MCF 10A (cell line): ENCODE measurements at regions not wholly inside any gene's neighbourhood (a gene's known extent, or its start where the extent isn't known, plus 50 kb on each side); places are given as distances from the start of the nearest gene placed in this dataset.

ENCODE experiments used
- BruUV-seq: library from RNA; stranded (reverse); fragments of 400-500 nt; replicated peaks from 2 replicates; lab custom pipeline; 2021; lab: Mats Ljungman, UMichigan
- CTCF ChIA-PET: fragments of 300-600 bp; sonication (Branson Sonifier 250); formaldehyde crosslinking; extraction: SDS; loops from one replicate; lab custom pipeline; 2021; ENCODE audit warnings: antibody characterized with exemption, inconsistent platforms; lab: Yijun Ruan, JAX
- POLR2A ChIA-PET: fragments of 300-600, 350-650 bp; sonication (Branson Sonifier 250); formaldehyde crosslinking; extraction: SDS; loops from one replicate; lab custom pipeline; 2020; ENCODE audit warnings: antibody characterized with exemption, inconsistent platforms; lab: Yijun Ruan, JAX
- DNase-seq: peaks from one replicate; pipeline ENCODE4 v3.0.0-alpha.2; 2018; ENCODE audit not compliant: unreplicated experiment
- H3K27ac Mint-ChIP-seq: one replicate; pipeline ENCODE4 v1.8.0; 2022; ENCODE audit warnings: mild to moderate bottlenecking, low read depth, mixed read lengths; ENCODE audit not compliant: unreplicated experiment
- H3K27me3 Mint-ChIP-seq: one replicate; pipeline ENCODE4 v1.8.0; 2022; ENCODE audit warnings: mixed read lengths; ENCODE audit not compliant: insufficient read depth, unreplicated experiment
- H3K36me3 Mint-ChIP-seq: one replicate; pipeline ENCODE4 v1.8.0; 2022; ENCODE audit warnings: mild to moderate bottlenecking, moderate library complexity, mixed read lengths; ENCODE audit not compliant: insufficient read depth, unreplicated experiment
- H3K4me1 Mint-ChIP-seq: one replicate; pipeline ENCODE4 v1.8.0; 2022; ENCODE audit warnings: mixed read lengths; ENCODE audit not compliant: insufficient read depth, unreplicated experiment
- H3K4me3 Mint-ChIP-seq: one replicate; pipeline ENCODE4 v1.8.0; 2022; ENCODE audit warnings: mild to moderate bottlenecking, moderate library complexity, mixed read lengths; ENCODE audit not compliant: unreplicated experiment
- H3K9me3 Mint-ChIP-seq: one replicate; pipeline ENCODE4 v1.8.0; 2022; ENCODE audit warnings: mixed read lengths; ENCODE audit not compliant: unreplicated experiment
- intact Hi-C: fragments of 100-400 bp; cut with micrococcal nuclease; formaldehyde crosslinking; loops from 2 replicates; pipeline ENCODE4 v1.14.1; 2022
- TF ChIP-seq, protein P1 (sequence below): fragments of 200-600 bp; IDR thresholded peaks from one replicate; pipeline ENCODE4 v1.8.0; 2022; ENCODE audit warnings: antibody characterized with exemption, mild to moderate bottlenecking; ENCODE audit not compliant: unreplicated experiment

DNA sequence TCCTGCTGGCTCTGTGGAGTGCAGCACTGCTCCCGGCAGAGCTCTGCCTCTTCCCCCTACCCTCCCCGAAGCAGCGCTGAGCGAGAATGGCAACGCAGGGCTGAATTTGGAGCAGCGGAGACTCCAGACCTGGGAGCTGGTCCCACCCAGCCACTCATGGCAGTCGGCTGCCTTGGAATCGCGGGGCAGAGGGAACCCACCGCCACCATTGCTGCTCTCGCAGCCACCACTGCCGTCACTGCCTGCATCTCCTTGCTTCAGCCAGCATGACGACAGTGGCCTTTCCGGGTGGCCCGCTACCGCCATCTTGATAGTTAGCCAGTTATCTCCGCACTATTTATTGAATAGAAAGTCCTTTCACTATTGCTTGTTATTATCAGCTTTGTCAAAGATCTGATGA, 321.5 kb upstream of the POU3F4 start:
- Mint-ChIP-seq H3K4me1 (no peaks in the 10 kb centered on the region), H3K36me3 (no peaks in the 10 kb centered on the region), H3K9me3 (no peaks in the 10 kb centered on the region), H3K27me3 (peaks cover 21% of the 10 kb centered on the region), H3K4me3 (no peak overlapping the region), H3K27ac (no peak overlapping the region)
- BruUV-seq: no TSS peak
- ChIA-PET POLR2A (no interaction called here), CTCF (no interaction called here)
- DNase-seq: no peak
- intact Hi-C loops: no loop called here
- TF ChIP-seq, protein P1, sequence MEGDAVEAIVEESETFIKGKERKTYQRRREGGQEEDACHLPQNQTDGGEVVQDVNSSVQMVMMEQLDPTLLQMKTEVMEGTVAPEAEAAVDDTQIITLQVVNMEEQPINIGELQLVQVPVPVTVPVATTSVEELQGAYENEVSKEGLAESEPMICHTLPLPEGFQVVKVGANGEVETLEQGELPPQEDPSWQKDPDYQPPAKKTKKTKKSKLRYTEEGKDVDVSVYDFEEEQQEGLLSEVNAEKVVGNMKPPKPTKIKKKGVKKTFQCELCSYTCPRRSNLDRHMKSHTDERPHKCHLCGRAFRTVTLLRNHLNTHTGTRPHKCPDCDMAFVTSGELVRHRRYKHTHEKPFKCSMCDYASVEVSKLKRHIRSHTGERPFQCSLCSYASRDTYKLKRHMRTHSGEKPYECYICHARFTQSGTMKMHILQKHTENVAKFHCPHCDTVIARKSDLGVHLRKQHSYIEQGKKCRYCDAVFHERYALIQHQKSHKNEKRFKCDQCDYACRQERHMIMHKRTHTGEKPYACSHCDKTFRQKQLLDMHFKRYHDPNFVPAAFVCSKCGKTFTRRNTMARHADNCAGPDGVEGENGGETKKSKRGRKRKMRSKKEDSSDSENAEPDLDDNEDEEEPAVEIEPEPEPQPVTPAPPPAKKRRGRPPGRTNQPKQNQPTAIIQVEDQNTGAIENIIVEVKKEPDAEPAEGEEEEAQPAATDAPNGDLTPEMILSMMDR: no peak
